B cell (primary cell): ENCODE measurements at regions not wholly inside any gene's neighbourhood (a gene's known extent, or its start where the extent isn't known, plus 50 kb on each side); places are given as distances from the start of the nearest gene placed in this dataset.

Experiments used
- ATAC-seq: fragments of 200-7000 bp; cut with Tn5 transposase; one replicate; pipeline ENCODE4 v1.10.0; 2021; ENCODE audit warnings: low read depth, mild to moderate bottlenecking, moderate number of reproducible peaks, moderate library complexity
- CTCF ChIA-PET: fragments of 350-600 bp; sonication (Branson Sonifier 250); formaldehyde crosslinking; loops from one replicate; lab custom pipeline; 2021; ENCODE audit warnings: antibody characterized with exemption, inconsistent platforms; lab: Charles Lee
- POLR2A ChIA-PET: fragments of 350-600 bp; sonication (Branson Sonifier 250); formaldehyde crosslinking; loops from one replicate; lab custom pipeline; 2021; ENCODE audit warnings: antibody characterized with exemption; lab: Charles Lee
- DNase-seq: peaks from one replicate; pipeline ENCODE4 v3.0.0; 2013
- H2AFZ ChIP-seq: 2 replicates; pipeline ENCODE4 v1.6.1; 2012; ENCODE audit warnings: mild to moderate bottlenecking, low read depth, low read length; ENCODE audit not compliant: insufficient read depth, poor library complexity, severe bottlenecking
- H3K27ac ChIP-seq, 2 donors: 1 replicate in 1 of 2; 2 replicates in 1 of 2; pipeline ENCODE4 v1.5.1; 2012 to 2013; ENCODE audit warnings: low read length in 2 of 2, mild to moderate bottlenecking in 2 of 2, moderate library complexity in 1 of 2
- H3K27me3 ChIP-seq, 4 experiments: fragments of 200-600 bp in 1 of 4; sonication (generic) in 1 of 4; replicated peaks in 1 of 4; 1 replicate in 2 of 4; 2 replicates in 2 of 4; pipeline versions ENCODE4 v1.6.1 to v1.7.0; 2013 to 2016; ENCODE audit warnings: low read length in 3 of 4, mild to moderate bottlenecking in 2 of 4, mixed read lengths in 1 of 4, moderate library complexity in 1 of 4; ENCODE audit not compliant: insufficient read depth in 4 of 4, control insufficient read depth in 3 of 4; ENCODE audit errors: control extremely low read depth in 1 of 4
- H3K36me3 ChIP-seq, 2 experiments: replicated peaks in 1 of 2; 1 replicate in 1 of 2; 2 replicates in 1 of 2; pipeline versions ENCODE4 v1.6.1 to v1.7.1; 2013; ENCODE audit warnings: low read length in 1 of 2; ENCODE audit not compliant: insufficient read depth in 2 of 2, control insufficient read depth in 1 of 2; ENCODE audit errors: control extremely low read depth in 1 of 2, extremely low read depth in 1 of 2
- H3K4me1 ChIP-seq, 2 donors: fragments of 200-600 bp in 1 of 2; sonication (generic) in 1 of 2; 1 replicate in 1 of 2; 2 replicates in 1 of 2; pipeline versions ENCODE4 v1.5.1 to v1.6.1; 2013 to 2017; ENCODE audit warnings: low read length in 2 of 2; ENCODE audit not compliant: control insufficient read depth in 2 of 2, insufficient read depth in 2 of 2
- H3K4me2 ChIP-seq: replicated peaks from 2 replicates; pipeline ENCODE3; 2012; ENCODE audit warnings: mild to moderate bottlenecking, low read depth, low read length; ENCODE audit not compliant: poor library complexity, severe bottlenecking
- H3K4me3 ChIP-seq, 5 experiments: fragments of 200-600 bp in 1 of 5; sonication (generic) in 1 of 5; 1 replicate in 3 of 5; 2 replicates in 2 of 5; pipeline versions ENCODE4 v1.5.1 to v1.7.0; 2011 to 2016; ENCODE audit warnings: low read length in 4 of 5, mild to moderate bottlenecking in 4 of 5, low read depth in 2 of 5, control low read depth in 1 of 5, moderate library complexity in 1 of 5; ENCODE audit not compliant: insufficient read depth in 1 of 5; ENCODE audit errors: control extremely low read depth in 1 of 5, extremely low read depth in 1 of 5
- H3K79me2 ChIP-seq: fragments of 200-600 bp; sonication (generic); one replicate; pipeline ENCODE4 v1.6.0; 2016; ENCODE audit warnings: low read length; ENCODE audit not compliant: control insufficient read depth, insufficient read depth
- H3K9ac ChIP-seq: fragments of 200-600 bp; sonication (generic); 2 replicates; pipeline ENCODE4 v1.6.1; 2017; ENCODE audit warnings: mild to moderate bottlenecking, low read length, moderate library complexity
- H3K9me3 ChIP-seq, 3 donors: one replicate each; pipeline versions ENCODE4 v1.6.1 to v1.7.1; 2013; ENCODE audit warnings: low read length in 2 of 3; ENCODE audit not compliant: control insufficient read depth in 2 of 3, insufficient read depth in 1 of 3; ENCODE audit errors: control extremely low read depth in 1 of 3
- H4K20me1 ChIP-seq: 2 replicates; pipeline ENCODE4 v1.6.0; 2012; ENCODE audit warnings: mild to moderate bottlenecking, low read length; ENCODE audit not compliant: insufficient read depth, control insufficient read depth, poor library complexity, severe bottlenecking
- H3K27ac Mint-ChIP-seq: one replicate; pipeline ENCODE4 v1.8.0; 2021; ENCODE audit warnings: mixed read lengths
- H3K27me3 Mint-ChIP-seq: one replicate; pipeline ENCODE4 v1.8.0; 2021; ENCODE audit warnings: mixed read lengths
- H3K4me1 Mint-ChIP-seq: one replicate; pipeline ENCODE4 v1.8.0; 2021; ENCODE audit warnings: mixed read lengths
- H3K4me3 Mint-ChIP-seq: one replicate; pipeline ENCODE4 v1.8.0; 2021; ENCODE audit warnings: mixed read lengths
- H3K9me3 Mint-ChIP-seq: one replicate; pipeline ENCODE4 v1.8.0; 2022; ENCODE audit warnings: mixed read lengths; ENCODE audit not compliant: insufficient read depth
- CTCF ChIP-seq: fragments of 200-600 bp; IDR thresholded peaks from one replicate; pipeline ENCODE4 v1.8.0; 2022; ENCODE audit warnings: antibody characterized with exemption, mild to moderate bottlenecking
- EZH2 ChIP-seq: IDR thresholded peaks from 2 replicates; pipeline ENCODE4 v1.6.1; 2012; ENCODE audit warnings: borderline replicate concordance, low read depth, mild to moderate bottlenecking, moderate library complexity, low read length; ENCODE audit not compliant: insufficient read depth, poor library complexity, severe bottlenecking
- WGBS: methylation state at CpG from one replicate; pipeline ENCODE4 v1.1.5; 2013; ENCODE audit warnings: missing lambda C conversion rate; ENCODE audit not compliant: insufficient coverage; 5-methylcytosine and 5-hydroxymethylcytosine counted together
- intact Hi-C: fragments of 100-400 bp; cut with micrococcal nuclease; formaldehyde crosslinking; loops from one replicate; pipeline ENCODE4 v1.10.0; 2022

- Histone ChIP-seq H3K9me3 (peaks cover 0 to 15% (median 4%) of the 10 kb centered on the region in 3 donors), H3K9ac (no peak overlapping the region), H3K4me2 (no peak overlapping the region), H2AFZ (no peak overlapping the region), H3K79me2 (no peaks in the 10 kb centered on the region), H4K20me1 (no peaks in the 10 kb centered on the region), H3K4me1 (no peaks in the 10 kb centered on the region), H3K27me3 (peaks cover 0 to 11% (median 4%) of the 10 kb centered on the region in 4 experiments), H3K4me3 (no peak overlapping the region), H3K36me3 (no peaks in the 10 kb centered on the region), H3K27ac (no peak overlapping the region)
- intact Hi-C loops, result no loop called here
- ATAC-seq (no peak), DNase-seq (no peak)
- ChIA-PET CTCF (interaction anchor here (1.2 kb wide), 1 partner anchor 142 kb away, joined by 3 read pairs; no protein-coding TSS in a partner anchor), POLR2A (no interaction called here)
- no peak overlapping the region for H3K27ac Mint-ChIP-seq
- H3K27me3 Mint-ChIP-seq, result peaks cover 40% of the 10 kb centered on the region
- WGBS, result 89% methylated on average over 12 of the region's 17 CpGs
- peaks cover 2% of the 10 kb centered on the region for H3K9me3 Mint-ChIP-seq
- no peak overlapping the region for H3K4me3 Mint-ChIP-seq
- TF ChIP-seq EZH2, result no peak
- TF ChIP-seq CTCF, result no peak
- no peaks in the 10 kb centered on the region for H3K4me1 Mint-ChIP-seq
Measured at GRCh38 chr9:129524582-129525270, 96.2 kb downstream of the C9orf50 start.

GRCh38 chr9:129523943-129524581, 96.8 kb downstream of the C9orf50 start:
- Histone ChIP-seq H3K36me3 (no peaks in the 10 kb centered on the region), H3K4me1 (no peaks in the 10 kb centered on the region), H3K27me3 (peaks cover 0 to 11% (median 4%) of the 10 kb centered on the region in 4 experiments), H3K27ac (no peak overlapping the region), H2AFZ (no peak overlapping the region), H3K79me2 (no peaks in the 10 kb centered on the region), H4K20me1 (no peaks in the 10 kb centered on the region), H3K4me2 (no peak overlapping the region), H3K9me3 (peaks cover 0 to 17% (median 4%) of the 10 kb centered on the region in 3 donors), H3K4me3 (no peak overlapping the region), H3K9ac (no peak overlapping the region)
- TF ChIP-seq EZH2 (no peak), CTCF (no peak)
- ATAC-seq (no peak), DNase-seq (no peak)
- POLR2A ChIA-PET, result no interaction called here
- 83% methylated on average over 6 of the region's 8 CpGs for WGBS
- Mint-ChIP-seq H3K4me1 (no peaks in the 10 kb centered on the region), H3K27ac (no peak overlapping the region), H3K4me3 (no peak overlapping the region), H3K27me3 (peaks cover 38% of the 10 kb centered on the region), H3K9me3 (peaks cover 2% of the 10 kb centered on the region)
- intact Hi-C loops, result no loop called here
- CTCF ChIA-PET, result interaction anchor here (1.2 kb wide), 1 partner anchor 142 kb away, joined by 3 read pairs; no protein-coding TSS in a partner anchor
